HepG2 (cell line): ENCODE measurements at regions not wholly inside any gene's neighbourhood (a gene's known extent, or its start where the extent isn't known, plus 50 kb on each side); places are given as distances from the start of the nearest gene placed in this dataset.
"Not testable (repeated sequence)": the region's sequence is repeated elsewhere in the genome, so short reads cannot be mapped to it uniquely, and the experiment has no call there.

Experiments
- CTCF ChIP-seq: sonication (generic); formaldehyde crosslinking; IDR thresholded peaks from 2 replicates; pipeline ENCODE4 v1.5.0; 2020; ENCODE audit warnings: mild to moderate bottlenecking, missing genetic modification reagents, moderate library complexity
- ESRRA ChIP-seq: sonication (generic); formaldehyde crosslinking; IDR thresholded peaks from 2 replicates; pipeline ENCODE4 v1.5.1; 2020; ENCODE audit warnings: mild to moderate bottlenecking, low read depth, missing genetic modification reagents
- ETV6 ChIP-seq: sonication (generic); formaldehyde crosslinking; conservative IDR thresholded peaks from 2 replicates; pipeline ENCODE4 v1.4.0; 2020; ENCODE audit warnings: missing genetic modification reagents
- FOSL1 ChIP-seq: sonication (generic); formaldehyde crosslinking; IDR thresholded peaks from 2 replicates; pipeline ENCODE4 v1.9.0; 2021; ENCODE audit warnings: missing genetic modification reagents, borderline replicate concordance
- HNRNPL ChIP-seq: fragments of 200-400 bp; formaldehyde crosslinking; IDR thresholded peaks from 2 replicates; pipeline ENCODE4 v1.6.1; 2017; ENCODE audit warnings: mild to moderate bottlenecking, low read depth, low read length
- MAFK ChIP-seq, 2 experiments: IDR thresholded peaks in 1 of 2; conservative IDR thresholded peaks in 1 of 2; 2 replicates each; pipeline ENCODE4 v1.6.1; 2011; ENCODE audit warnings: improper control_type of control experiment in 2 of 2, low read length in 2 of 2
- NR2C2 ChIP-seq: sonication (generic); formaldehyde crosslinking; IDR thresholded peaks from 2 replicates; pipeline ENCODE4 v1.4.0; 2020; ENCODE audit warnings: missing genetic modification reagents, mild to moderate bottlenecking, moderate library complexity, borderline replicate concordance
- RFX3 ChIP-seq: IDR thresholded peaks from 2 replicates; pipeline ENCODE4 v1.6.1; 2016; ENCODE audit warnings: missing biosample characterization, missing genetic modification reagents
- TEAD2 ChIP-seq: sonication (generic); formaldehyde crosslinking; IDR thresholded peaks from 2 replicates; pipeline ENCODE4 v1.9.0; 2021; ENCODE audit warnings: missing genetic modification reagents
- ZNF530 ChIP-seq: sonication (generic); formaldehyde crosslinking; IDR thresholded peaks from 2 replicates; pipeline ENCODE4 v1.5.0; 2020; ENCODE audit warnings: low read depth, mild to moderate bottlenecking, missing genetic modification reagents
- ZSCAN29 ChIP-seq: sonication (generic); formaldehyde crosslinking; conservative IDR thresholded peaks from 2 replicates; pipeline ENCODE4 v1.4.0; 2020; ENCODE audit warnings: mild to moderate bottlenecking, missing genetic modification reagents

GRCh38 chr6:85286507-85286906 lies 163.4 kb upstream of the NT5E start:
- not testable (repeated sequence) for TF ChIP-seq ETV6; ZSCAN29 (CRISPR knock-in tag); ZNF530 (CRISPR knock-in tag); TEAD2 (CRISPR knock-in tag); HNRNPL; CTCF (CRISPR knock-in tag); MAFK (conservative IDR thresholded peaks at IDR 0.05 in 1 of 2, IDR thresholded peaks at IDR 0.05 in 1 of 2; ENCODE audit: low read length in 2 of 2); FOSL1; ESRRA (CRISPR knock-in tag); NR2C2 (CRISPR knock-in tag); RFX3
